PFSK-1 (cell line): ENCODE measurements at regions not wholly inside any gene's neighbourhood (a gene's known extent, or its start where the extent isn't known, plus 50 kb on each side); places are given as distances from the start of the nearest gene placed in this dataset.

Experiments
- FOXP2 ChIP-seq: optimal IDR thresholded peaks from 2 replicates; pipeline ENCODE3; 2011; ENCODE audit warnings: borderline replicate concordance, control low read depth, inconsistent platforms; ENCODE audit not compliant: insufficient read depth; ENCODE audit errors: extremely low read length, extremely low read depth
- POLR2AphosphoS5 ChIP-seq: IDR thresholded peaks from 2 replicates; pipeline ENCODE4 v1.6.1; 2012; ENCODE audit warnings: low read depth, mild to moderate bottlenecking, control low read depth, low read length, moderate library complexity
- SIN3A ChIP-seq: IDR thresholded peaks from 2 replicates; pipeline ENCODE4 v1.6.1; 2012; ENCODE audit warnings: mild to moderate bottlenecking, low read length, moderate library complexity, borderline replicate concordance; ENCODE audit not compliant: insufficient read depth
- TAF1 ChIP-seq: IDR thresholded peaks from 2 replicates; pipeline ENCODE4 v1.6.1; 2012; ENCODE audit warnings: low read length, control low read depth, borderline replicate concordance; ENCODE audit not compliant: insufficient read depth
- TF ChIP-seq, protein P1 (sequence below), 2 experiments: IDR thresholded peaks; 2 replicates each; pipeline versions ENCODE4 v1.6.1 to v1.8.0; 2011 to 2012; ENCODE audit warnings: low read depth in 2 of 2, low read length in 2 of 2, control low read depth in 1 of 2, inconsistent platforms in 1 of 2, mild to moderate bottlenecking in 1 of 2, moderate library complexity in 1 of 2; ENCODE audit not compliant: insufficient read depth in 1 of 2

- no peak for TF ChIP-seq POLR2AphosphoS5
- TF ChIP-seq, protein P1, sequence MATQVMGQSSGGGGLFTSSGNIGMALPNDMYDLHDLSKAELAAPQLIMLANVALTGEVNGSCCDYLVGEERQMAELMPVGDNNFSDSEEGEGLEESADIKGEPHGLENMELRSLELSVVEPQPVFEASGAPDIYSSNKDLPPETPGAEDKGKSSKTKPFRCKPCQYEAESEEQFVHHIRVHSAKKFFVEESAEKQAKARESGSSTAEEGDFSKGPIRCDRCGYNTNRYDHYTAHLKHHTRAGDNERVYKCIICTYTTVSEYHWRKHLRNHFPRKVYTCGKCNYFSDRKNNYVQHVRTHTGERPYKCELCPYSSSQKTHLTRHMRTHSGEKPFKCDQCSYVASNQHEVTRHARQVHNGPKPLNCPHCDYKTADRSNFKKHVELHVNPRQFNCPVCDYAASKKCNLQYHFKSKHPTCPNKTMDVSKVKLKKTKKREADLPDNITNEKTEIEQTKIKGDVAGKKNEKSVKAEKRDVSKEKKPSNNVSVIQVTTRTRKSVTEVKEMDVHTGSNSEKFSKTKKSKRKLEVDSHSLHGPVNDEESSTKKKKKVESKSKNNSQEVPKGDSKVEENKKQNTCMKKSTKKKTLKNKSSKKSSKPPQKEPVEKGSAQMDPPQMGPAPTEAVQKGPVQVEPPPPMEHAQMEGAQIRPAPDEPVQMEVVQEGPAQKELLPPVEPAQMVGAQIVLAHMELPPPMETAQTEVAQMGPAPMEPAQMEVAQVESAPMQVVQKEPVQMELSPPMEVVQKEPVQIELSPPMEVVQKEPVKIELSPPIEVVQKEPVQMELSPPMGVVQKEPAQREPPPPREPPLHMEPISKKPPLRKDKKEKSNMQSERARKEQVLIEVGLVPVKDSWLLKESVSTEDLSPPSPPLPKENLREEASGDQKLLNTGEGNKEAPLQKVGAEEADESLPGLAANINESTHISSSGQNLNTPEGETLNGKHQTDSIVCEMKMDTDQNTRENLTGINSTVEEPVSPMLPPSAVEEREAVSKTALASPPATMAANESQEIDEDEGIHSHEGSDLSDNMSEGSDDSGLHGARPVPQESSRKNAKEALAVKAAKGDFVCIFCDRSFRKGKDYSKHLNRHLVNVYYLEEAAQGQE (IDR thresholded peaks at IDR 0.05; ENCODE audit: insufficient read depth in 1 of 2, low read depth in 2 of 2, low read length in 2 of 2), result no peak
- TF ChIP-seq TAF1, result no peak
- no peak for TF ChIP-seq SIN3A
- TF ChIP-seq FOXP2, result no peak
Measured at GRCh38 chr12:18171571-18171970, 81.6 kb upstream of the RERGL start.

- TF ChIP-seq SIN3A (no peak), POLR2AphosphoS5 (no peak), TAF1 (no peak), FOXP2 (no peak)
- TF ChIP-seq, protein P1 (IDR thresholded peaks at IDR 0.05; ENCODE audit: insufficient read depth in 1 of 2, low read depth in 2 of 2, low read length in 2 of 2), result no peak
Measured at GRCh38 chr12:18168016-18168415, 78.0 kb upstream of the RERGL start.

- TF ChIP-seq FOXP2 (no peak), TAF1 (no peak), POLR2AphosphoS5 (no peak), SIN3A (no peak)
- TF ChIP-seq, protein P1 (IDR thresholded peaks at IDR 0.05; ENCODE audit: insufficient read depth in 1 of 2, low read depth in 2 of 2, low read length in 2 of 2), result no peak
Measured at GRCh38 chr12:18165889-18166288, 75.9 kb upstream of the RERGL start.

- TF ChIP-seq FOXP2 (no peak), POLR2AphosphoS5 (no peak), TAF1 (no peak), SIN3A (no peak)
- TF ChIP-seq, protein P1 (IDR thresholded peaks at IDR 0.05; ENCODE audit: insufficient read depth in 1 of 2, low read depth in 2 of 2, low read length in 2 of 2), result no peak
Measured at GRCh38 chr12:18165422-18165871, 75.5 kb upstream of the RERGL start.

DNA sequence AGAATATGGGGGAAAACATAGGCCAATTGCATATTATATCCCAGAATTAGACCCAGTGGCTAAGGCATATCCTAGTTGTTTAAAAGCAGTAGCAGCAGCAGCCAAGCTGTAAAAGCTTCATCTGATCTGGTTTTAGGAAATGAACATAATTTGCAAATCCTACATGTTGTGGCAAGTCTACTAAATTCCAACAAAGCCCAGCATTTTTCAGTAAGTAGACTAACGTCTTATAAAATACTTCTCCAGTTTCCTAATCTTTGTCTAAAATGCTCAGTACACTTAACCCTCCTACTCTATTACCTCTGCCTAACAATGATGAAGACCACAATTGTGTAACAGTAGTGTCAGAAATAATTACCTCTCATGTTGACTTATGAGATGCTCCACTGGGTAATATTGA, 70.9 kb upstream of the RERGL start:
- no peak for TF ChIP-seq SIN3A
- no peak for TF ChIP-seq FOXP2
- TF ChIP-seq, protein P1 (IDR thresholded peaks at IDR 0.05; ENCODE audit: insufficient read depth in 1 of 2, low read depth in 2 of 2, low read length in 2 of 2), result no peak
- no peak for TF ChIP-seq POLR2AphosphoS5
- TF ChIP-seq TAF1, result no peak
